Caco-2 (cell line): ENCODE measurements at regions not wholly inside any gene's neighbourhood (a gene's known extent, or its start where the extent isn't known, plus 50 kb on each side); places are given as distances from the start of the nearest gene placed in this dataset.

Experiments
- BruUV-seq: library from RNA; stranded (reverse); fragments of 400-500 nt; replicated peaks from 2 replicates; lab custom pipeline; 2021; lab: Mats Ljungman, UMichigan
- CTCF ChIA-PET: fragments of 300-600 bp; sonication (Branson Sonifier 250); formaldehyde crosslinking; loops from one replicate; lab custom pipeline; 2022; ENCODE audit warnings: antibody characterized with exemption; lab: Charles Lee
- POLR2A ChIA-PET: fragments of 300-600 bp; sonication (Branson Sonifier 250); formaldehyde crosslinking; loops from one replicate; lab custom pipeline; 2022; ENCODE audit warnings: antibody characterized with exemption; lab: Charles Lee
- DNase-seq, 2 experiments: peaks; one replicate each; pipeline versions ENCODE4 v3.0.0 to v3.0.0-alpha.2; 2020 to 2022
- H3K27me3 ChIP-seq: replicated peaks from 2 replicates; pipeline ENCODE4 v1.6.0; 2011; ENCODE audit warnings: low read length; ENCODE audit not compliant: control insufficient read depth, insufficient read depth
- H3K36me3 ChIP-seq: 2 replicates; pipeline ENCODE4 v1.5.1; 2011; ENCODE audit warnings: low read length; ENCODE audit not compliant: control insufficient read depth, insufficient read depth
- H3K4me1 ChIP-seq: fragments of 250-450 bp; sonication (Bioruptor Pico); 2 replicates; pipeline ENCODE4 v1.5.1; 2020; ENCODE audit warnings: mild to moderate bottlenecking
- H3K4me3 ChIP-seq: 2 replicates; pipeline ENCODE4 v1.5.1; 2011; ENCODE audit warnings: low read depth, mild to moderate bottlenecking, control low read depth, low read length
- H3K9me3 ChIP-seq: fragments of 250-450 bp; sonication (Bioruptor Pico); 2 replicates; pipeline ENCODE4 v1.5.1; 2020; ENCODE audit warnings: mild to moderate bottlenecking, moderate library complexity
- H3K27ac Mint-ChIP-seq: one replicate; pipeline ENCODE4 v1.8.0; 2022; ENCODE audit warnings: mixed read lengths; ENCODE audit not compliant: unreplicated experiment
- H3K27me3 Mint-ChIP-seq: one replicate; pipeline ENCODE4 v1.8.0; 2022; ENCODE audit warnings: mixed read lengths; ENCODE audit not compliant: insufficient read depth, unreplicated experiment
- H3K36me3 Mint-ChIP-seq: one replicate; pipeline ENCODE4 v1.8.0; 2022; ENCODE audit warnings: mild to moderate bottlenecking, mixed read lengths; ENCODE audit not compliant: insufficient read depth, unreplicated experiment
- H3K4me1 Mint-ChIP-seq: one replicate; pipeline ENCODE4 v1.8.0; 2022; ENCODE audit warnings: low read depth, mixed read lengths; ENCODE audit not compliant: unreplicated experiment
- H3K4me3 Mint-ChIP-seq: one replicate; pipeline ENCODE4 v1.8.0; 2022; ENCODE audit warnings: mild to moderate bottlenecking, moderate library complexity, mixed read lengths; ENCODE audit not compliant: unreplicated experiment
- H3K9me3 Mint-ChIP-seq: one replicate; pipeline ENCODE4 v1.8.0; 2022; ENCODE audit warnings: mixed read lengths; ENCODE audit not compliant: unreplicated experiment
- CTCF ChIP-seq, 2 experiments: fragments of 200-600 bp in 1 of 2; IDR thresholded peaks; 1 replicate in 1 of 2; 2 replicates in 1 of 2; pipeline versions ENCODE4 v1.5.1 to v1.8.0; 2011 to 2022; ENCODE audit warnings: antibody characterized with exemption in 1 of 2, control low read depth in 1 of 2, inconsistent platforms in 1 of 2, low read depth in 1 of 2, low read length in 1 of 2, mild to moderate bottlenecking in 1 of 2, moderate library complexity in 1 of 2; ENCODE audit not compliant: insufficient read depth in 1 of 2, severe bottlenecking in 1 of 2, unreplicated experiment in 1 of 2
- intact Hi-C: fragments of 100-400 bp; cut with micrococcal nuclease; formaldehyde crosslinking; loops from one replicate; pipeline ENCODE4 v1.10.0; 2022; ENCODE audit not compliant: unreplicated experiment

GRCh38 chr4:38605181-38605752 is 58.7 kb upstream of the KLF3 start:
- no peaks in the 10 kb centered on the region for H3K9me3 ChIP-seq
- H3K27ac Mint-ChIP-seq, result no peak overlapping the region
- no TSS peak for BruUV-seq
- no peaks in the 10 kb centered on the region for H3K27me3 Mint-ChIP-seq
- POLR2A ChIA-PET, result no interaction called here
- H3K4me3 ChIP-seq, result no peak overlapping the region
- H3K36me3 Mint-ChIP-seq, result no peaks in the 10 kb centered on the region
- no peaks in the 10 kb centered on the region for H3K27me3 ChIP-seq
- no peaks in the 10 kb centered on the region for H3K4me1 ChIP-seq
- no peak for TF ChIP-seq CTCF (IDR thresholded peaks at IDR 0.05; ENCODE audit: insufficient read depth in 1 of 2, low read depth in 1 of 2, low read length in 1 of 2, severe bottlenecking in 1 of 2, unreplicated experiment in 1 of 2)
- no peak for DNase-seq
- CTCF ChIA-PET, result interaction anchor here (0.7 kb wide), 1 partner anchor 286 kb away, joined by 4 read pairs; no protein-coding TSS in a partner anchor
- intact Hi-C loops, result no loop called here
- no peaks in the 10 kb centered on the region for H3K36me3 ChIP-seq
- peaks cover 11% of the 10 kb centered on the region for H3K4me1 Mint-ChIP-seq
- H3K4me3 Mint-ChIP-seq, result no peak overlapping the region
- H3K9me3 Mint-ChIP-seq, result no peaks in the 10 kb centered on the region

GRCh38 chr4:38605753-38606586 is 58.0 kb upstream of the KLF3 start:
- Histone ChIP-seq H3K36me3 (no peaks in the 10 kb centered on the region), H3K4me3 (no peak overlapping the region), H3K4me1 (no peaks in the 10 kb centered on the region), H3K27me3 (no peaks in the 10 kb centered on the region), H3K9me3 (no peaks in the 10 kb centered on the region)
- ChIA-PET POLR2A (no interaction called here), CTCF (no interaction called here)
- DNase-seq, result no peak
- Mint-ChIP-seq H3K27ac (no peak overlapping the region), H3K27me3 (no peaks in the 10 kb centered on the region), H3K36me3 (no peaks in the 10 kb centered on the region), H3K4me3 (no peak overlapping the region), H3K9me3 (no peaks in the 10 kb centered on the region), H3K4me1 (peaks cover 11% of the 10 kb centered on the region)
- intact Hi-C loops, result no loop called here
- BruUV-seq, result no TSS peak
- no peak for TF ChIP-seq CTCF (IDR thresholded peaks at IDR 0.05; ENCODE audit: insufficient read depth in 1 of 2, low read depth in 1 of 2, low read length in 1 of 2, severe bottlenecking in 1 of 2, unreplicated experiment in 1 of 2)

- Histone ChIP-seq H3K9me3 (no peaks in the 10 kb centered on the region), H3K36me3 (no peaks in the 10 kb centered on the region), H3K4me3 (no peak overlapping the region), H3K4me1 (no peaks in the 10 kb centered on the region), H3K27me3 (no peaks in the 10 kb centered on the region)
- Mint-ChIP-seq H3K27me3 (no peaks in the 10 kb centered on the region), H3K4me3 (no peak overlapping the region), H3K27ac (no peak overlapping the region), H3K36me3 (no peaks in the 10 kb centered on the region), H3K9me3 (no peaks in the 10 kb centered on the region), H3K4me1 (peaks cover 11% of the 10 kb centered on the region)
- intact Hi-C loops, result no loop called here
- ChIA-PET POLR2A (no interaction called here), CTCF (no interaction called here)
- no TSS peak for BruUV-seq
- no peak for TF ChIP-seq CTCF (IDR thresholded peaks at IDR 0.05; ENCODE audit: insufficient read depth in 1 of 2, low read depth in 1 of 2, low read length in 1 of 2, severe bottlenecking in 1 of 2, unreplicated experiment in 1 of 2)
- no peak for DNase-seq
Observed at GRCh38 chr4:38606587-38606905, 57.5 kb upstream of the KLF3 start.
